CD4-positive, alpha-beta memory T cell (primary cell): ENCODE measurements at regions not wholly inside any gene's neighbourhood (a gene's known extent, or its start where the extent isn't known, plus 50 kb on each side); places are given as distances from the start of the nearest gene placed in this dataset.

Experiments
- CTCF ChIA-PET: fragments of 350-600 bp; sonication (Branson Sonifier 250); formaldehyde crosslinking; loops from one replicate; lab custom pipeline; 2021; ENCODE audit warnings: inconsistent platforms; ENCODE audit not compliant: partially characterized antibody; lab: Charles Lee
- POLR2A ChIA-PET: fragments of 350-600 bp; sonication (Branson Sonifier 250); formaldehyde crosslinking; loops from one replicate; lab custom pipeline; 2021; ENCODE audit not compliant: partially characterized antibody; lab: Charles Lee
- DNase-seq, 5 donors: peaks; one replicate each; pipeline versions ENCODE4 v3.0.0 to v3.0.0-alpha.2; 2020 to 2022; ENCODE audit warnings: mixed read lengths in 1 of 5
- H3K27ac ChIP-seq: one replicate; pipeline ENCODE4 v1.7.0; 2013; ENCODE audit warnings: low read depth, low read length
- H3K27me3 ChIP-seq: 2 replicates; pipeline ENCODE4 v1.7.0; 2013; ENCODE audit warnings: mild to moderate bottlenecking, low read length, moderate library complexity; ENCODE audit not compliant: insufficient read depth
- H3K36me3 ChIP-seq: 2 replicates; pipeline ENCODE4 v1.7.0; 2013; ENCODE audit warnings: mild to moderate bottlenecking, low read length, moderate library complexity; ENCODE audit not compliant: insufficient read depth
- H3K4me1 ChIP-seq: 2 replicates; pipeline ENCODE4 v1.7.0; 2013; ENCODE audit warnings: mild to moderate bottlenecking, low read length, moderate library complexity; ENCODE audit not compliant: insufficient read depth
- H3K4me3 ChIP-seq, 2 donors: one replicate each; pipeline ENCODE4 v1.7.0; 2013; ENCODE audit warnings: low read length in 2 of 2, mild to moderate bottlenecking in 1 of 2
- H3K9me3 ChIP-seq, 2 donors: one replicate each; pipeline ENCODE4 v1.7.0; 2013; ENCODE audit warnings: low read length in 2 of 2, control low read depth in 1 of 2; ENCODE audit not compliant: control insufficient read depth in 1 of 2
- H3K27ac Mint-ChIP-seq, 7 donors: one replicate each; pipeline ENCODE4 v1.8.0; 2020 to 2021; ENCODE audit warnings: mixed read lengths in 7 of 7, mild to moderate bottlenecking in 6 of 7, inconsistent platforms in 3 of 7, moderate library complexity in 3 of 7
- H3K27me3 Mint-ChIP-seq, 2 donors: one replicate each; pipeline ENCODE4 v1.8.0; 2020 to 2021; ENCODE audit warnings: mixed read lengths in 2 of 2
- H3K36me3 Mint-ChIP-seq, 2 donors: one replicate each; pipeline ENCODE4 v1.8.0; 2020 to 2021; ENCODE audit warnings: mixed read lengths in 2 of 2, inconsistent platforms in 1 of 2, mild to moderate bottlenecking in 1 of 2
- H3K4me1 Mint-ChIP-seq, 4 donors: one replicate each; pipeline ENCODE4 v1.8.0; 2020 to 2021; ENCODE audit warnings: mixed read lengths in 4 of 4, mild to moderate bottlenecking in 1 of 4
- H3K4me3 Mint-ChIP-seq, 8 donors: one replicate each; pipeline ENCODE4 v1.8.0; 2020 to 2021; ENCODE audit warnings: mixed read lengths in 8 of 8, mild to moderate bottlenecking in 7 of 8, moderate library complexity in 6 of 8, inconsistent platforms in 3 of 8
- H3K9me3 Mint-ChIP-seq, 8 donors: one replicate each; pipeline ENCODE4 v1.8.0; 2020 to 2021; ENCODE audit warnings: mixed read lengths in 8 of 8, mild to moderate bottlenecking in 5 of 8, inconsistent platforms in 3 of 8, moderate library complexity in 1 of 8
- intact Hi-C: fragments of 100-400 bp; cut with micrococcal nuclease; formaldehyde crosslinking; loops from one replicate; pipeline ENCODE4 v1.15.1; 2023

- no peaks in the 10 kb centered on the region for H3K4me1 ChIP-seq
- POLR2A ChIA-PET: no interaction called here
- intact Hi-C loops: no loop called here
- Mint-ChIP-seq H3K27ac (no peak overlapping the region), H3K36me3 (no peaks in the 10 kb centered on the region), H3K4me1 (no peaks in the 10 kb centered on the region), H3K27me3 (no peaks in the 10 kb centered on the region), H3K9me3 (no peaks in the 10 kb centered on the region), H3K4me3 (no peak overlapping the region)
- H3K4me3 ChIP-seq: no peak overlapping the region
- no peak for DNase-seq
- CTCF ChIA-PET: no interaction called here
- H3K36me3 ChIP-seq: no peaks in the 10 kb centered on the region
- no peaks in the 10 kb centered on the region for H3K27me3 ChIP-seq
- H3K9me3 ChIP-seq: no peaks in the 10 kb centered on the region
- no peak overlapping the region for H3K27ac ChIP-seq
These were observed 400.7 kb downstream of the DAD1 start for GRCh38 chr14:22188318-22188717.

GRCh38 chr14:22185789-22186188, 403.2 kb downstream of the DAD1 start:
- POLR2A ChIA-PET: no interaction called here
- no peak overlapping the region for H3K27ac Mint-ChIP-seq

GRCh38 chr14:22185191-22185590, 403.8 kb downstream of the DAD1 start:
- ChIA-PET CTCF (no interaction called here), POLR2A (no interaction called here)
- intact Hi-C loops: no loop called here
- no peak for DNase-seq
- H3K4me3 Mint-ChIP-seq: no peak overlapping the region
- H3K4me3 ChIP-seq: no peak overlapping the region
- no peaks in the 10 kb centered on the region for H3K9me3 Mint-ChIP-seq
- H3K9me3 ChIP-seq: no peaks in the 10 kb centered on the region
- H3K4me1 Mint-ChIP-seq: no peaks in the 10 kb centered on the region
- no peak overlapping the region for H3K27ac Mint-ChIP-seq
- H3K27me3 Mint-ChIP-seq: no peaks in the 10 kb centered on the region
- H3K27me3 ChIP-seq: no peaks in the 10 kb centered on the region
- no peaks in the 10 kb centered on the region for H3K36me3 ChIP-seq
- no peak overlapping the region for H3K27ac ChIP-seq
- H3K36me3 Mint-ChIP-seq: no peaks in the 10 kb centered on the region
- H3K4me1 ChIP-seq: no peaks in the 10 kb centered on the region

More at GRCh38 chr14:22185789-22186188, 403.2 kb downstream of the DAD1 start:
- no peak for DNase-seq
- Mint-ChIP-seq H3K36me3 (no peaks in the 10 kb centered on the region), H3K27me3 (no peaks in the 10 kb centered on the region), H3K4me1 (no peaks in the 10 kb centered on the region), H3K9me3 (no peaks in the 10 kb centered on the region), H3K4me3 (no peak overlapping the region)
- intact Hi-C loops: no loop called here
- Histone ChIP-seq H3K36me3 (no peaks in the 10 kb centered on the region), H3K4me1 (no peaks in the 10 kb centered on the region), H3K27ac (no peak overlapping the region), H3K9me3 (no peaks in the 10 kb centered on the region), H3K4me3 (no peak overlapping the region), H3K27me3 (no peaks in the 10 kb centered on the region)
- CTCF ChIA-PET: no interaction called here

- POLR2A ChIA-PET: no interaction called here
- no peaks in the 10 kb centered on the region for H3K36me3 ChIP-seq
- H3K27ac ChIP-seq: no peak overlapping the region
- no peaks in the 10 kb centered on the region for H3K27me3 Mint-ChIP-seq
- H3K9me3 ChIP-seq: no peaks in the 10 kb centered on the region
- DNase-seq: no peak
- H3K27ac Mint-ChIP-seq: no peak overlapping the region
- H3K27me3 ChIP-seq: no peaks in the 10 kb centered on the region
- intact Hi-C loops: no loop called here
- CTCF ChIA-PET: no interaction called here
- H3K4me3 Mint-ChIP-seq: no peak overlapping the region
- H3K4me1 Mint-ChIP-seq: no peaks in the 10 kb centered on the region
- H3K4me3 ChIP-seq: no peak overlapping the region
- no peaks in the 10 kb centered on the region for H3K36me3 Mint-ChIP-seq
- H3K9me3 Mint-ChIP-seq: no peaks in the 10 kb centered on the region
- H3K4me1 ChIP-seq: no peaks in the 10 kb centered on the region
These were observed 404.2 kb downstream of the DAD1 start for GRCh38 chr14:22184830-22185168.

- no peak overlapping the region for H3K4me3 ChIP-seq
- Mint-ChIP-seq H3K4me3 (no peak overlapping the region), H3K9me3 (no peaks in the 10 kb centered on the region), H3K4me1 (no peaks in the 10 kb centered on the region), H3K27me3 (no peaks in the 10 kb centered on the region), H3K27ac (no peak overlapping the region), H3K36me3 (no peaks in the 10 kb centered on the region)
- no peaks in the 10 kb centered on the region for H3K9me3 ChIP-seq
- ChIA-PET CTCF (no interaction called here), POLR2A (no interaction called here)
- no peak for DNase-seq
- H3K27me3 ChIP-seq: no peaks in the 10 kb centered on the region
- intact Hi-C loops: no loop called here
- no peaks in the 10 kb centered on the region for H3K36me3 ChIP-seq
- no peaks in the 10 kb centered on the region for H3K4me1 ChIP-seq
- no peak overlapping the region for H3K27ac ChIP-seq
These were observed 404.7 kb downstream of the DAD1 start for GRCh38 chr14:22184157-22184829.

- no peak overlapping the region for H3K27ac ChIP-seq
- no peak for DNase-seq
- ChIA-PET CTCF (no interaction called here), POLR2A (no interaction called here)
- H3K27ac Mint-ChIP-seq: no peak overlapping the region
- H3K4me3 ChIP-seq: no peak overlapping the region
- H3K9me3 Mint-ChIP-seq: no peaks in the 10 kb centered on the region
- intact Hi-C loops: no loop called here
- H3K9me3 ChIP-seq: no peaks in the 10 kb centered on the region
- no peaks in the 10 kb centered on the region for H3K36me3 ChIP-seq
- H3K4me1 Mint-ChIP-seq: peaks cover 0 to 17% (median 11%) of the 10 kb centered on the region in 4 donors
- no peaks in the 10 kb centered on the region for H3K27me3 Mint-ChIP-seq
- no peaks in the 10 kb centered on the region for H3K27me3 ChIP-seq
- no peaks in the 10 kb centered on the region for H3K36me3 Mint-ChIP-seq
- H3K4me1 ChIP-seq: peaks cover 8% of the 10 kb centered on the region
- H3K4me3 Mint-ChIP-seq: no peak overlapping the region
These were observed 409.0 kb downstream of the DAD1 start for GRCh38 chr14:22180045-22180444.

- intact Hi-C loops: no loop called here
- no peak for DNase-seq
- Mint-ChIP-seq H3K4me1 (peaks cover 0 to 17% (median 11%) of the 10 kb centered on the region in 4 donors), H3K4me3 (no peak overlapping the region), H3K9me3 (no peaks in the 10 kb centered on the region), H3K27me3 (no peaks in the 10 kb centered on the region), H3K36me3 (no peaks in the 10 kb centered on the region), H3K27ac (no peak overlapping the region)
- POLR2A ChIA-PET: no interaction called here
- H3K27me3 ChIP-seq: no peaks in the 10 kb centered on the region
- no peak overlapping the region for H3K4me3 ChIP-seq
- no peaks in the 10 kb centered on the region for H3K9me3 ChIP-seq
- H3K27ac ChIP-seq: no peak overlapping the region
- H3K36me3 ChIP-seq: no peaks in the 10 kb centered on the region
- H3K4me1 ChIP-seq: peaks cover 8% of the 10 kb centered on the region
- CTCF ChIA-PET: no interaction called here
These were observed 409.8 kb downstream of the DAD1 start for GRCh38 chr14:22179190-22179589.
